Calu3 (cell line): ENCODE measurements at regions not wholly inside any gene's neighbourhood (a gene's known extent, or its start where the extent isn't known, plus 50 kb on each side); places are given as distances from the start of the nearest gene placed in this dataset.

Experiments used
- BruUV-seq: library from RNA; stranded (reverse); fragments of 400-500 nt; replicated peaks from 2 replicates; lab custom pipeline; 2021; lab: Mats Ljungman, UMichigan
- CTCF ChIA-PET: fragments of 300-600 bp; sonication (Branson Sonifier 250); formaldehyde crosslinking; loops from one replicate; lab custom pipeline; 2022; ENCODE audit warnings: antibody characterized with exemption; lab: Charles Lee
- DNase-seq: peaks from one replicate; pipeline ENCODE4 v3.0.0; 2022
- H3K27ac Mint-ChIP-seq: one replicate; pipeline ENCODE4 v1.8.0; 2022; ENCODE audit warnings: mixed read lengths; ENCODE audit not compliant: unreplicated experiment
- H3K27me3 Mint-ChIP-seq: one replicate; pipeline ENCODE4 v1.8.0; 2022; ENCODE audit warnings: mixed read lengths; ENCODE audit not compliant: unreplicated experiment
- H3K36me3 Mint-ChIP-seq: one replicate; pipeline ENCODE4 v1.8.0; 2022; ENCODE audit warnings: mild to moderate bottlenecking, moderate library complexity, mixed read lengths; ENCODE audit not compliant: insufficient read depth, unreplicated experiment
- H3K4me1 Mint-ChIP-seq: one replicate; pipeline ENCODE4 v1.8.0; 2022; ENCODE audit warnings: mild to moderate bottlenecking, low read depth, mixed read lengths; ENCODE audit not compliant: unreplicated experiment
- H3K4me3 Mint-ChIP-seq: one replicate; pipeline ENCODE4 v1.8.0; 2022; ENCODE audit warnings: mild to moderate bottlenecking, low read depth, moderate library complexity, mixed read lengths; ENCODE audit not compliant: unreplicated experiment
- H3K9me3 Mint-ChIP-seq: one replicate; pipeline ENCODE4 v1.8.0; 2022; ENCODE audit warnings: low read depth, mixed read lengths; ENCODE audit not compliant: unreplicated experiment
- intact Hi-C: fragments of 100-400 bp; cut with micrococcal nuclease; formaldehyde crosslinking; loops from one replicate; pipeline ENCODE4 v1.10.0; 2022; ENCODE audit not compliant: unreplicated experiment
- TF ChIP-seq, protein P1 (sequence below): fragments of 200-600 bp; IDR thresholded peaks from one replicate; pipeline ENCODE4 v1.8.0; 2022; ENCODE audit warnings: antibody characterized with exemption; ENCODE audit not compliant: unreplicated experiment

DNA sequence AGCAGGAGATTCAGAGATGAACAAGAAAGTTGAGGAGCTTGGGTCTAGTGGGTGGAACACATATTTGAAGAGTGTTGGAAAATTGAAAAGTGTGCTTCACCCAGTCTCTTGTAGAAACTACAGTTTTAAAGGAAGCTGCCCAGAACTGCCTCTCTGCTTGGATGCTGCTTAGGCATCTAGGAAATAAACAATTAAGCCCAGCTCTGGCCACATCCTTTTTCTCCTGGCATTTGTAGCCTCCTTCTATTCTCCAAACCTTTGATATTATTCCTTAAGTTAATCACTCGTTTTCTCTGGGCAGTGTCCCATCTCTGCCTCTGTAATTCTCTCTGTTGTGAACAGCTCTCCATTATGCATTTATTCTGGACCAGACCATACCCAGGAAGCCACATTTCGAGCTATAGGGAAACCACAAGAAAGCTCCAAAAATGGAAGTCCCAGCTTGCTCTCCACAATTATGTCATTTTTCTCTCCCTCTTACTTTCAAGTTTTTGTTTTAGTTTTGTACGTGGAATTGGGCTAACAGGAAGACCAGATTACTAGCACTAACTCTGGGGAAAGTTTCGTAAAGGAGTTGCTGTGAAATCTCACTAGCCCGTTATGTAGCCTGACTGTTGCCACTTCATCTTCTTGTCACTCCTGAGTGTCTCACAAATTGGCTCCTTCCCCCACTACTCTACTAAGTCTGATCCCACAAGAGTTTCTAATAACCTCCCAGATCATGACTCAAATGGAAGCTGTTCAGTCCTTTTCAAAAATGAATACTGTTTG lies 102.2 kb downstream of the NTMT2 start:
- BruUV-seq: no TSS peak
- Mint-ChIP-seq H3K36me3 (no peaks in the 10 kb centered on the region), H3K4me1 (no peaks in the 10 kb centered on the region), H3K27me3 (no peaks in the 10 kb centered on the region), H3K27ac (no peak overlapping the region), H3K9me3 (peaks cover 3% of the 10 kb centered on the region), H3K4me3 (no peak overlapping the region)
- DNase-seq: no peak
- TF ChIP-seq, protein P1, sequence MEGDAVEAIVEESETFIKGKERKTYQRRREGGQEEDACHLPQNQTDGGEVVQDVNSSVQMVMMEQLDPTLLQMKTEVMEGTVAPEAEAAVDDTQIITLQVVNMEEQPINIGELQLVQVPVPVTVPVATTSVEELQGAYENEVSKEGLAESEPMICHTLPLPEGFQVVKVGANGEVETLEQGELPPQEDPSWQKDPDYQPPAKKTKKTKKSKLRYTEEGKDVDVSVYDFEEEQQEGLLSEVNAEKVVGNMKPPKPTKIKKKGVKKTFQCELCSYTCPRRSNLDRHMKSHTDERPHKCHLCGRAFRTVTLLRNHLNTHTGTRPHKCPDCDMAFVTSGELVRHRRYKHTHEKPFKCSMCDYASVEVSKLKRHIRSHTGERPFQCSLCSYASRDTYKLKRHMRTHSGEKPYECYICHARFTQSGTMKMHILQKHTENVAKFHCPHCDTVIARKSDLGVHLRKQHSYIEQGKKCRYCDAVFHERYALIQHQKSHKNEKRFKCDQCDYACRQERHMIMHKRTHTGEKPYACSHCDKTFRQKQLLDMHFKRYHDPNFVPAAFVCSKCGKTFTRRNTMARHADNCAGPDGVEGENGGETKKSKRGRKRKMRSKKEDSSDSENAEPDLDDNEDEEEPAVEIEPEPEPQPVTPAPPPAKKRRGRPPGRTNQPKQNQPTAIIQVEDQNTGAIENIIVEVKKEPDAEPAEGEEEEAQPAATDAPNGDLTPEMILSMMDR: no peak
- intact Hi-C loops: no loop called here
- CTCF ChIA-PET: no interaction called here

DNA sequence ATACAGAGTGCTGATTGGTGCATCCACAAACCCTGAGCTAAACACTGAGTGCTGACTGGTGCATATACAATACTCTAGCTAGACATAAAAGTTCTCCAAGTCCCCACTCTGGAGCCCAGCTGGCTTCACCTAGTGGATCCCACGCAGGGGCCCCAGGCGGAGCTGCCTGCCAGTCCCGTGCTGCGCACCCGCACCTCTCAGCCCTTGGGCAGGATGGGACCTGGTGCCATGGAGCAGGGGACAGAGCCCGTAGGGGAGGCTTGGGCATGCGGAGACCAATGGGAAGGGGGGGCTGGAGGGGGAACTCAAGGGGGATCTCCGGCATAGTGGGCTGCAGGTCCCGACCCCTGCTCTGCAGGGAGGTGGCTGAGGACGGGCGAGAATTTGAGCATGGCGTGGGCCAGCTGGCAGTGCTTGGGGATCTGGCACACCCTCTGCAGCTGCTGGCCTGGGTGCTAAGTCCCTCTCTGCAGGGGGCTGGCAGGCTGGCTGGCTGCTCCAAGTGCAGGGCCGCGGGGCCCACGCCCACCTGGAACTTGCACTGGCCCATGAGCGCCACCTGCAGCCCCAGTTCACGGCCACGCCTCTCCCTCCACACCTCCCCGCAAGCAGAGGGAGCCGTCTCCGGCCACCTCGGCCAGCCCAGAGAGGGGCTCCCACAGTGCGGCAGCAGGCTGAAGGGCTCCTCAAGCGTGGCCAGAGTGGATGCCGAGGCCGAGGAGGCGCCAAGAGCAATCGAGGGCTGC lies 104.9 kb downstream of the NTMT2 start:
- no peak for DNase-seq
- Mint-ChIP-seq H3K27me3 (no peaks in the 10 kb centered on the region), H3K9me3 (peaks cover 5% of the 10 kb centered on the region), H3K27ac (no peak overlapping the region), H3K4me3 (no peak overlapping the region), H3K36me3 (no peaks in the 10 kb centered on the region), H3K4me1 (no peaks in the 10 kb centered on the region)
- CTCF ChIA-PET: no interaction called here
- TF ChIP-seq, protein P1: no peak
- intact Hi-C loops: no loop called here
- no TSS peak for BruUV-seq

DNA sequence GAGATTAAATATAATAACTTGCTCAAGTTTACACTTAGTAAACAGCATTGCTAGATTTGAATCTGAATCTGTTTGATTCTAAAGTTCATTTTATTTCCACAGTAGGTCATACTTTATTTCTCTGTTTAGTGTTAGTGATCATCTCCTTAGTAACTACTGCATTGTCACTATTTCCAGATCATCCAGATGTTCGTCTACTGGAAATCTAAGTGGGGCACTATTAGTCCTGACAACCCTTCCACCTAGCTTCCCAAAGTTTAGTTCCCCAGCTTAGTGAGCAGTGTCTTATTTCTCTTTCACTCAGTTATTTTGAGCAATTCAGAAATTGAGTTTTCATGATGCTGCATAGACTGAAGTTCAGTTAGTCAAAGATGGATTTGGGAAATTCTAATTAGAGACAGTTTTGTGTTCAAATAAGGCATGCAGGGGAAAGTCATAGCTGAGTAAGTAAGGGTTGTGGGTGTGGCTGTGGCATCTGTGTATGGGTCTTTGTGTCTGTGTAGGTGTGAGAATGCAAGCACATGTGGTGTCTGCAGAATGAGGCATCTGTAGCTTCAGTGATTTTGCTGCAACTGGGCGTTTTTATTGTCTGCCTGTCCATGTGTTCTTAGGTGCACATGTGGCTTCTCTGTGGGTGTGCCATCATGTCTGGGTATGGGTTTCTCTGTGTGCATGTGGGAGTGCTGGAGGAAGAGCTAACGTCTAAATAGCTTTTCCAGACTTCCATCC lies 107.3 kb downstream of the NTMT2 start:
- intact Hi-C loops: no loop called here
- Mint-ChIP-seq H3K36me3 (no peaks in the 10 kb centered on the region), H3K9me3 (peaks cover 5% of the 10 kb centered on the region), H3K4me1 (no peaks in the 10 kb centered on the region), H3K27me3 (no peaks in the 10 kb centered on the region), H3K4me3 (no peak overlapping the region), H3K27ac (no peak overlapping the region)
- CTCF ChIA-PET: no interaction called here
- BruUV-seq: no TSS peak
- TF ChIP-seq, protein P1: no peak
- no peak for DNase-seq

GRCh38 chr1:170254371-170254770 lies 108.6 kb downstream of the NTMT2 start:
- H3K9me3 Mint-ChIP-seq: peaks cover 2% of the 10 kb centered on the region
- no peak for DNase-seq
- H3K36me3 Mint-ChIP-seq: no peaks in the 10 kb centered on the region
- no peak overlapping the region for H3K4me3 Mint-ChIP-seq
- no TSS peak for BruUV-seq
- H3K4me1 Mint-ChIP-seq: no peaks in the 10 kb centered on the region
- H3K27me3 Mint-ChIP-seq: no peaks in the 10 kb centered on the region
- intact Hi-C loops: no loop called here
- CTCF ChIA-PET: no interaction called here
- TF ChIP-seq, protein P1: no peak
- no peak overlapping the region for H3K27ac Mint-ChIP-seq
